Heart left ventricle (tissue), 13 donors: ENCODE measurements at regions not wholly inside any gene's neighbourhood (a gene's known extent, or its start where the extent isn't known, plus 50 kb on each side); places are given as distances from the start of the nearest gene placed in this dataset.

Source experiments
- POLR2A ChIP-seq, 2 donors: fragments of 450-650 bp; IDR thresholded peaks; one replicate each; pipeline ENCODE4 v1.6.1; 2017; ENCODE audit warnings: antibody characterized with exemption in 2 of 2, mild to moderate bottlenecking in 2 of 2, moderate library complexity in 2 of 2
- TF ChIP-seq, protein P1 (sequence below), 12 donors: fragments of 200-600 bp; sonication (generic) in 4 of 12; IDR thresholded peaks; one replicate each; pipeline versions ENCODE4 v1.5.0 to v1.8.0; 2018 to 2022; ENCODE audit warnings: antibody characterized with exemption in 12 of 12, mild to moderate bottlenecking in 5 of 12
- donor health status: ischemic (EF 13 %, LVEDD 7.1; RV severe dilation, severe dysfunction).
- donor health status: DM: no; HTN: yes; CAD: no.
- donor health status: DM: no; HTN: no; CAD: no.
- donor health status: ischemic (EF 25% LVEDD 6.9; RV normal size, moderate dysfunction).
- donor health status: ischemic (EF 25% LVEDD 5.7; RV mildly dilated, moderate dysfunction).
- donor health status: ischemic (EF 35%, LVEDD 5.7; RV mildly dilated, moderate dysfunction).
- donor health status: nonischemic (EF 11% LVEDD 7.7; RV severe dilation, severe dysfunction).
- donor health status: DM: yes; HTN: yes; CAD: no.
- donor health status: PGD.
- donor health status: ischemic (EF 29% LVEDD 5.4; RV normal size, mild dysfunction).
- donor health status: nonischemic (EF 23%, LVEDD 6.1; RV moderate dilation, normal function).

DNA sequence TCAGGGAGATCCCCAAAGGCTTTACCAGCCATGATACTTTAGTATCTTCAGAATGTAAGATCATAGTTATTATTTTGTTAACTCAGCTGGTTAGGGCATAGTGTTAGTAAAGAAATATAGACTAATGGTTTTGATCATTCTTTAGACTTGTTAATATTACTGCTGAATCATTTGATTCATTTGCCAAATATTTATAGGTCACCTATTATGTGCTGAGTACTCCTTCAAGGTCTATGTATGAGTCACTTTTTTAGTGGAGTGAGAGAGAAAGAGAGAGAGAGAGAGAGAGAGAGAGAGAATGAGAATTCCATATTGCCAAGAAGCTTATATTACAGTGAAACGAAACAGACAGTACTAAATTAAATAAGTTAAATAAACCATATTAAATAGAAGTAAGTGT is 110.3 kb downstream of the UBE2NL start:
- TF ChIP-seq, protein P1, sequence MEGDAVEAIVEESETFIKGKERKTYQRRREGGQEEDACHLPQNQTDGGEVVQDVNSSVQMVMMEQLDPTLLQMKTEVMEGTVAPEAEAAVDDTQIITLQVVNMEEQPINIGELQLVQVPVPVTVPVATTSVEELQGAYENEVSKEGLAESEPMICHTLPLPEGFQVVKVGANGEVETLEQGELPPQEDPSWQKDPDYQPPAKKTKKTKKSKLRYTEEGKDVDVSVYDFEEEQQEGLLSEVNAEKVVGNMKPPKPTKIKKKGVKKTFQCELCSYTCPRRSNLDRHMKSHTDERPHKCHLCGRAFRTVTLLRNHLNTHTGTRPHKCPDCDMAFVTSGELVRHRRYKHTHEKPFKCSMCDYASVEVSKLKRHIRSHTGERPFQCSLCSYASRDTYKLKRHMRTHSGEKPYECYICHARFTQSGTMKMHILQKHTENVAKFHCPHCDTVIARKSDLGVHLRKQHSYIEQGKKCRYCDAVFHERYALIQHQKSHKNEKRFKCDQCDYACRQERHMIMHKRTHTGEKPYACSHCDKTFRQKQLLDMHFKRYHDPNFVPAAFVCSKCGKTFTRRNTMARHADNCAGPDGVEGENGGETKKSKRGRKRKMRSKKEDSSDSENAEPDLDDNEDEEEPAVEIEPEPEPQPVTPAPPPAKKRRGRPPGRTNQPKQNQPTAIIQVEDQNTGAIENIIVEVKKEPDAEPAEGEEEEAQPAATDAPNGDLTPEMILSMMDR (IDR thresholded peaks at IDR 0.05): no peak
- TF ChIP-seq POLR2A (IDR thresholded peaks at IDR 0.05): no peak
